Immature natural killer cell (primary cell): ENCODE measurements at regions not wholly inside any gene's neighbourhood (a gene's known extent, or its start where the extent isn't known, plus 50 kb on each side); places are given as distances from the start of the nearest gene placed in this dataset.
"Not testable (repeated sequence)": the region's sequence is repeated elsewhere in the genome, so short reads cannot be mapped to it uniquely, and the experiment has no call there.

ENCODE experiments used
- DNase-seq, 3 donors: peaks; one replicate each; pipeline ENCODE4 v3.0.0; 2022; ENCODE audit warnings: mixed read lengths in 1 of 3
- H3K27ac Mint-ChIP-seq, 6 donors: one replicate each; pipeline ENCODE4 v1.8.0; 2020; ENCODE audit warnings: mixed read lengths in 6 of 6, mild to moderate bottlenecking in 5 of 6, inconsistent platforms in 4 of 6, moderate library complexity in 3 of 6
- H3K27me3 Mint-ChIP-seq, 3 donors: one replicate each; pipeline ENCODE4 v1.8.0; 2020 to 2021; ENCODE audit warnings: low read depth in 3 of 3, mild to moderate bottlenecking in 3 of 3, mixed read lengths in 3 of 3, moderate library complexity in 3 of 3, inconsistent platforms in 1 of 3
- H3K36me3 Mint-ChIP-seq, 3 donors: one replicate each; pipeline ENCODE4 v1.8.0; 2020; ENCODE audit warnings: mixed read lengths in 3 of 3, inconsistent platforms in 2 of 3, mild to moderate bottlenecking in 2 of 3
- H3K4me1 Mint-ChIP-seq, 2 donors: one replicate each; pipeline ENCODE4 v1.8.0; 2020; ENCODE audit warnings: inconsistent platforms in 2 of 2, mild to moderate bottlenecking in 2 of 2, mixed read lengths in 2 of 2, moderate library complexity in 1 of 2
- H3K4me3 Mint-ChIP-seq, 5 donors: one replicate each; pipeline ENCODE4 v1.8.0; 2020; ENCODE audit warnings: mild to moderate bottlenecking in 5 of 5, mixed read lengths in 5 of 5, inconsistent platforms in 3 of 5, moderate library complexity in 3 of 5
- H3K9me3 Mint-ChIP-seq, 6 donors: one replicate each; pipeline ENCODE4 v1.8.0; 2020; ENCODE audit warnings: mild to moderate bottlenecking in 6 of 6, mixed read lengths in 6 of 6, inconsistent platforms in 4 of 6, moderate library complexity in 3 of 6

GRCh38 chr22:49336483-49336882 lies 491.2 kb downstream of the BRD1 start:
- peaks cover 2 to 13% (median 6%) of the 10 kb centered on the region in 3 donors for H3K27me3 Mint-ChIP-seq
- not testable (repeated sequence) for H3K36me3 Mint-ChIP-seq, H3K4me3 Mint-ChIP-seq, H3K9me3 Mint-ChIP-seq, H3K4me1 Mint-ChIP-seq, H3K27ac Mint-ChIP-seq, DNase-seq

- H3K27me3 Mint-ChIP-seq: peaks cover 2 to 11% (median 6%) of the 10 kb centered on the region in 3 donors
- no peaks in the 10 kb centered on the region for H3K4me1 Mint-ChIP-seq
- no peaks in the 10 kb centered on the region for H3K9me3 Mint-ChIP-seq
- H3K27ac Mint-ChIP-seq: no peak overlapping the region
- H3K4me3 Mint-ChIP-seq: no peak overlapping the region
- DNase-seq: no peak
- no peaks in the 10 kb centered on the region for H3K36me3 Mint-ChIP-seq
Measured at GRCh38 chr22:49334976-49335375, 492.7 kb downstream of the BRD1 start.

- no peaks in the 10 kb centered on the region for H3K36me3 Mint-ChIP-seq
- H3K9me3 Mint-ChIP-seq: no peaks in the 10 kb centered on the region
- no peaks in the 10 kb centered on the region for H3K4me1 Mint-ChIP-seq
- H3K27me3 Mint-ChIP-seq: peaks cover 2 to 9% (median 5%) of the 10 kb centered on the region in 3 donors
- H3K27ac Mint-ChIP-seq: no peak overlapping the region
- H3K4me3 Mint-ChIP-seq: no peak overlapping the region
- DNase-seq: no peak
Measured at GRCh38 chr22:49334449-49334789, 493.3 kb downstream of the BRD1 start.

DNA sequence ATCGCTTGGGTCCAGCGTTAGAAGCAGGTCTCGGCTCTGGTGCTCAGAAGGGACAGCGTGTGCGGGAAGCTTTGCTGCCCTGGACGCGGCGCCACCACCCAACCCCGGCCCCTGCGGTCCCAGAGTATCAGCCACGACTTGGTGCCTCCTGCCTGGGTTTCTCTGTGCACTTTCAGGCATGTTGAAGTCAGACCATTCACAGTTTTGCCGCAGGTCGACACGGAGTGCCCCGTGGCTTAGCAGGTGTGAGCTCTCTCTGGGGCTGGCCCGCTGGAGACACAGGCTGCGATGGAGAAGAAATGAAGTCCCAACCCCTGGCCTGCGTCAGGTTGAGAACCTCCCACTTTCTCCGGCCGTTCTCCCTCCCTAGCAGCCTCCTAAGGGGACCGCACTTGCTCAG lies 494.5 kb downstream of the BRD1 start:
- no peaks in the 10 kb centered on the region for H3K36me3 Mint-ChIP-seq
- H3K4me3 Mint-ChIP-seq: no peak overlapping the region
- H3K27me3 Mint-ChIP-seq: peaks cover 2 to 11% (median 2%) of the 10 kb centered on the region in 3 donors
- H3K4me1 Mint-ChIP-seq: no peaks in the 10 kb centered on the region
- H3K9me3 Mint-ChIP-seq: no peaks in the 10 kb centered on the region
- H3K27ac Mint-ChIP-seq: no peak overlapping the region
- no peak for DNase-seq

- Mint-ChIP-seq H3K36me3 (no peaks in the 10 kb centered on the region), H3K27me3 (peaks cover 2 to 11% (median 2%) of the 10 kb centered on the region in 3 donors), H3K4me3 (no peak overlapping the region), H3K9me3 (no peaks in the 10 kb centered on the region), H3K27ac (no peak overlapping the region), H3K4me1 (no peaks in the 10 kb centered on the region)
- no peak for DNase-seq
Measured at GRCh38 chr22:49332691-49333090, 495.0 kb downstream of the BRD1 start.

DNA sequence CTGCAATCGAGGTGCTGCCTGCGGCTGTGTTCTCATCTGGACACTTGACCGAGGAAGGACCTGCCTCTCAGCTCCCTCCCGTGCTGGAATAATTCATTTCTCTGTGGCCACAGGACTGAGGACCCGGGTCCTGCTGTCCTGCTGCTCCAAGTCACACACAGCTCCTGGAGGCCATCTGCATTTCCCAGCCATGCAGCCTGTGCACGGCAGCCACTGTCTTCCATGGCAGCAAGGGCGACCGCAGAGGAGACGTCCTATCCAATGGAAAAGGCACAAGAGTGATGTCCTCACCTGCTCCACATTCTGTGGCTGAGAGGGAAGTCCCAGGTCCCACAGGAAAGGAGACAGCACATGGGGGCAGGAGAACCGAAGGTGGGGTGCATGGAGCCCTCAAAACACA lies 495.8 kb downstream of the BRD1 start:
- Mint-ChIP-seq H3K36me3 (no peaks in the 10 kb centered on the region), H3K4me3 (no peak overlapping the region), H3K27ac (no peak overlapping the region), H3K4me1 (no peaks in the 10 kb centered on the region), H3K27me3 (peaks cover 0 to 13% (median 2%) of the 10 kb centered on the region in 3 donors), H3K9me3 (no peaks in the 10 kb centered on the region)
- DNase-seq: no peak

DNA sequence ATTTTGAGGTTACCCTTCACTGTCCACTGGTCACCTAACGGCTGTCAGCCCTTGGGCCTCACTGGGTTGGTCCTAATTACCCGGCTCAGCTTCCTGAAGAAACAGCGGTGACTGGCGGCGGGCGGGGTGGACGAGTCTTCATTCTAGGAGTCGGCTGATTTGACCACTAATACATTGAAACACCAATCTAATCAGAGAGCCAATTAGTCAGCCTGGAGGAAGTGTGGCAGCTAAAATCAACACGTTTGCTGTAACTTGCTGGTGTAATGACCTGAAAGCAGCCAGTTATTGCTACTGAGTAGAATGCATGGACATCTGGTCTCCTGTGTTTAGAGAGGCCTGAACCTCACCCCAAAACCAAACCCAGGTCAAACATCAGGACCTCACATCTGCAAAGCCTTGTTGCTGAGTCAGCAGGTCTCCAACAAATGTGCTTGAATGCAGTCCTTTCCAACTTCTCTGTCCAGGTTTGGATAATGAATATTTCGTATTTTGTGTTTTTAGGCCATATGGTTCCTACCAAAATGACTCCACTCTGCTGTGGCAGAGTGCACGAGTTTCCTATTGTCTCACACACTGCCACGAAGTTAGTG lies 496.4 kb downstream of the BRD1 start:
- Mint-ChIP-seq H3K4me1 (no peaks in the 10 kb centered on the region), H3K4me3 (no peak overlapping the region), H3K27me3 (peaks cover 0 to 14% (median 2%) of the 10 kb centered on the region in 3 donors), H3K36me3 (no peaks in the 10 kb centered on the region), H3K27ac (no peak overlapping the region), H3K9me3 (no peaks in the 10 kb centered on the region)
- no peak for DNase-seq

DNA sequence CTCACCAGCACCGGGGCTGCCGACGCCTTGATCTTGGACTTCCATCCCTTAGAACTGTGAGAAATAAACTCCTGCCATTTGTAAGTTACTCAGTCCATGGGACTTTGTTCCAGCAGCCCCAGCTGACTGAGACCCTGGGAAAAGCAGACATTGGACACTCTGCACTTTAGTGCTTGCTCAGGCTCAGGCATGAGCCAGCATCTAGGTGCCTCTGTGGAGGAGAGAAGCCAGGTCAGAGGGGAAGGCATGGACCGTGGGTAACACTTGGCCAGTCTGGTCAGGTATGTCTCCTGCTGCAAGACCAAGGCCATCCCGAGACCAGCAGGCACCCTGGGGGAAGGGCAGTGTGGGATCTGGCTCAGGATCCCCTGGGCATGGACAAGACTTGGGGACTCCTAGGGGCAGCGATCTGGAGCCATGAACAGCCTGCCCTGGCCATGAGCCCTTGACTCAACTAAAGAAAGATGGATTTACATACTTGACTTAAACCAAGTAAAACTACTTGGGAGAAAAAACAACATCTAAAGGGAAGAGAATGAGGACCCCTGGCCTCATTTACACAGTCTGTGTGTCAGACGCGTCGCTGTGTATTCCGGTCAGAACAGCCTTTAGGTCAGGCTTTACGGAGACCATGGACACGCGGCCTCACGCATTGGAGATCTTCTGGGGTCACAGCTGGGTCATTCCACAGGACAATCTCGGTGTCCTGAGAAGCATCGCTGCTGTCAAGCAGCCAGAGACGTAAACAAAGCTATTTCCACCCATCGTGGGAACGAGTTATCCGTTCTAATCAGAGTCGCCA lies 497.1 kb downstream of the BRD1 start:
- Mint-ChIP-seq H3K4me3 (no peak overlapping the region), H3K27me3 (peaks cover 2 to 9% (median 3%) of the 10 kb centered on the region in 3 donors), H3K36me3 (no peaks in the 10 kb centered on the region), H3K27ac (no peak overlapping the region), H3K4me1 (no peaks in the 10 kb centered on the region), H3K9me3 (no peaks in the 10 kb centered on the region)
- DNase-seq: no peak

- DNase-seq: no peak
- Mint-ChIP-seq H3K4me1 (no peaks in the 10 kb centered on the region), H3K27ac (no peak overlapping the region), H3K4me3 (no peak overlapping the region), H3K9me3 (no peaks in the 10 kb centered on the region), H3K27me3 (peaks cover 2 to 6% (median 6%) of the 10 kb centered on the region in 3 donors), H3K36me3 (no peaks in the 10 kb centered on the region)
Measured at GRCh38 chr22:49329636-49330035, 498.0 kb downstream of the BRD1 start.

- Mint-ChIP-seq H3K36me3 (no peaks in the 10 kb centered on the region), H3K9me3 (no peaks in the 10 kb centered on the region), H3K27ac (no peak overlapping the region), H3K4me3 (no peak overlapping the region), H3K27me3 (peaks cover 2 to 6% (median 6%) of the 10 kb centered on the region in 3 donors), H3K4me1 (no peaks in the 10 kb centered on the region)
- DNase-seq: no peak
Measured at GRCh38 chr22:49328630-49329405, 498.9 kb downstream of the BRD1 start.

DNA sequence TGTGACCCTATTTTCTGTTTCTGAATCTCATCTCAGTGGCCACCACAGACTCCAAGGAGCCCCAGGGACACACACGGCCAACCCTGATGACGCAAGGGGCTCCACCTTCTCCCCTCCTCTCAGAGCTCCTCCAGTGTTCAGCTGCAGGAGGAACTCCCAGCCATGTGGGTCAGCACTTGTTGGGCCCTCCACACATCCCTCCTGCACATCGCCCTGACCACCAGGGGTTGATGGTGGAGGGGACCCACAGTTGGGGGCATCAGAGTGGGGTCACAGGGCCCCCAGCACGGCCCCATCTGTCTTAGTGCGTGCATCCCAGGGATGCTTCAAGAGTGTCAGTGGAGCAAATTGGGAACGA lies 499.6 kb downstream of the BRD1 start:
- H3K4me3 Mint-ChIP-seq: no peak overlapping the region
- no peak overlapping the region for H3K27ac Mint-ChIP-seq
- H3K36me3 Mint-ChIP-seq: no peaks in the 10 kb centered on the region
- DNase-seq: no peak
- no peaks in the 10 kb centered on the region for H3K4me1 Mint-ChIP-seq
- no peaks in the 10 kb centered on the region for H3K9me3 Mint-ChIP-seq
- H3K27me3 Mint-ChIP-seq: peaks cover 2 to 12% (median 9%) of the 10 kb centered on the region in 3 donors

DNA sequence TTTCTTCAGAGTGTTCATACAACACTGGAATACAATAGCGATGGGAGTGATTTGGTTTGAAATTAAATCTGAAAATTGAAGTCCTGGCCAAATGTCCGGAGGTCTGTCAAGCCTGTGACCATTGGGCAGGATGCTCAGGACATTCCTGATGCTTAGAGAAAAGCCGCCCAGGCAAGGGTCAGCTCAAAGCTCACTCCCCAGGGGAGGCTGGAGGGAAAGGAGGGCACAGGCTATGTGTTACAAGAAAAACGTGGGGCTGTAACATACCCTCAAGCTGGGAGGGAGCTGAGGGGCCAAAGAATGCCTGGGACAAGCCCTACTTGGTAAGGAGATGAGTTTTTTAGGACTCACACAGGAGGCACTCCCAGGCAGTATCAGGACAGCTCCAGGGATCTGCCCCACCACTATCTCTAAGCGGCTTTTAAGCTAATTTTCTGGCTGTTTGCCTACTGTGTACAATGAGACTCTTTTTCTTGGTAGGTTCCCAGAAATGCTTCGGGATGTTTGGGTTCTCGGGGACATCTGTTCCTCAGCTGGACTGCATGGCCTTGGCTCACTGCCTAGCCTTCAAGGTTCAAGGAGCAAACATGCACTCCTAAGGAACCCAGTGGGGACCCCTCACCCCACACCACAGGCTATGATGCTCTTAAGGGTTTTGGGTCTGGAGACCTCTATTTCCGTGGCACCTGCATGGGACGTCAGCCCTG lies 500.1 kb downstream of the BRD1 start:
- H3K27ac Mint-ChIP-seq: no peak overlapping the region
- H3K4me1 Mint-ChIP-seq: no peaks in the 10 kb centered on the region
- H3K9me3 Mint-ChIP-seq: no peaks in the 10 kb centered on the region
- H3K36me3 Mint-ChIP-seq: no peaks in the 10 kb centered on the region
- DNase-seq: no peak
- H3K27me3 Mint-ChIP-seq: peaks cover 2 to 12% (median 9%) of the 10 kb centered on the region in 3 donors
- H3K4me3 Mint-ChIP-seq: no peak overlapping the region

GRCh38 chr22:49326558-49326957 lies 501.1 kb downstream of the BRD1 start:
- H3K4me1 Mint-ChIP-seq: no peaks in the 10 kb centered on the region
- H3K27ac Mint-ChIP-seq: no peak overlapping the region
- H3K4me3 Mint-ChIP-seq: no peak overlapping the region
- H3K9me3 Mint-ChIP-seq: no peaks in the 10 kb centered on the region
- H3K27me3 Mint-ChIP-seq: peaks cover 0 to 14% (median 9%) of the 10 kb centered on the region in 3 donors
- no peak for DNase-seq
- no peaks in the 10 kb centered on the region for H3K36me3 Mint-ChIP-seq
